Transverse colon (tissue), 4 donors: ENCODE measurements at regions not wholly inside any gene's neighbourhood (a gene's known extent, or its start where the extent isn't known, plus 50 kb on each side); places are given as distances from the start of the nearest gene placed in this dataset.

ENCODE experiments used
- DNase-seq: peaks from one replicate; pipeline ENCODE4 v3.0.0-alpha.2; 2019
- H3K27ac ChIP-seq, 4 donors: fragments of 200-600 bp; sonication (generic); 2 replicates each; pipeline ENCODE4 v1.5.1; 2016 to 2018; ENCODE audit warnings: inconsistent platforms in 4 of 4
- H3K27me3 ChIP-seq: fragments of 200-600 bp; sonication (generic); 2 replicates; pipeline ENCODE4 v1.5.1; 2017; ENCODE audit warnings: inconsistent platforms
- H3K36me3 ChIP-seq, 4 donors: fragments of 200-600 bp; sonication (generic); 2 replicates each; pipeline ENCODE4 v1.5.1; 2017 to 2019; ENCODE audit warnings: inconsistent platforms in 4 of 4
- H3K4me1 ChIP-seq, 4 donors: fragments of 200-600 bp; sonication (generic); 2 replicates each; pipeline ENCODE4 v1.5.1; 2017 to 2020; ENCODE audit warnings: inconsistent platforms in 4 of 4
- H3K4me3 ChIP-seq, 4 donors: fragments of 200-600 bp; sonication (generic); 1 replicate in 1 of 4; 2 replicates in 3 of 4; pipeline versions ENCODE4 v1.5.1 to v1.6.1; 2017 to 2019; ENCODE audit warnings: inconsistent platforms in 4 of 4
- H3K9me3 ChIP-seq, 2 donors: fragments of 200-600 bp; sonication (generic); 2 replicates each; pipeline ENCODE4 v1.5.1; 2017 to 2019; ENCODE audit warnings: inconsistent platforms in 2 of 2
- EP300 ChIP-seq: sonication (generic); formaldehyde crosslinking; IDR thresholded peaks from one replicate; pipeline ENCODE4 v1.6.1; 2017; ENCODE audit warnings: antibody characterized with exemption, low read depth
- POLR2A ChIP-seq: fragments of 450-650 bp; IDR thresholded peaks from one replicate; pipeline ENCODE4 v1.6.1; 2016; ENCODE audit warnings: antibody characterized with exemption, mild to moderate bottlenecking, moderate library complexity
- POLR2AphosphoS5 ChIP-seq, 3 donors: sonication (generic); formaldehyde crosslinking; IDR thresholded peaks; one replicate each; pipeline ENCODE4 v1.6.1; 2016; ENCODE audit warnings: antibody characterized with exemption in 3 of 3
- WGBS, 2 donors: methylation state at CpG; one replicate each; pipeline ENCODE4 v1.1.5; 2018; ENCODE audit warnings: low coverage in 1 of 2; 5-methylcytosine and 5-hydroxymethylcytosine counted together
- in situ Hi-C, 4 donors: fragments of 200-750 bp; cut with MboI; loops; one replicate each; pipeline versions ENCODE4 v1.15.0 to v1.15.1; 2017; ENCODE audit warnings: low sequenced_read_pairs in 3 of 4, low pct_ligation_motif_present in 1 of 4, low pct_unique_long_range_greater_than_20kb in 1 of 4
- intact Hi-C: fragments of 100-400 bp; cut with DNase I; formaldehyde crosslinking; loops from one replicate; pipeline ENCODE4 v1.15.1; 2023; ENCODE audit warnings: low total_unique reads
- TF ChIP-seq, protein P1 (sequence below), 5 experiments: fragments of 200-600 bp in 3 of 5; fragments of 450-650 bp in 2 of 5; sonication (generic) in 3 of 5; IDR thresholded peaks; 1 replicate in 2 of 5; 2 replicates in 3 of 5; pipeline ENCODE4 v1.5.1; 2016 to 2017; ENCODE audit warnings: antibody characterized with exemption in 5 of 5, inconsistent platforms in 3 of 5, mild to moderate bottlenecking in 2 of 5, moderate library complexity in 1 of 5

DNA sequence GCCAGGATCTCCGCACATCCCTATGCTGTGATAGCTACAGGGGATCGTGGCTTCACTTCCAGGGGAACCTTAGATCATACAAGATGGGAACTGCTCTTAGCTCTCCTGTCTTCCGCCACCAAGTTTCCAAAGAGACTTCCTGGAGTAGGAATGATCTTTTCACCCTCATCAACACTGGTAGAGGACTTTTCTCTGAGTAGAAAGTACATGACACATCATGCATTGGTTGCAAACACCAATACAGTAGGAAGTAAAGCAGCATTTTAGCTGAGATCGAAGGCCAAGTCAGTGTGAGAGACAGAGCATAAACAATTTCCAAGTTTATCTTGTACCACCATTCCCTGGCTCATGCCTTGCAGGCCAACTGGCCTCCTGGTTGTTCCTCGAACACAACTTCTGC is 113.1 kb upstream of the NEDD9 start:
- DNase-seq = no peak
- intact Hi-C loops (no loop called here), in situ Hi-C loops (no loop called here)
- Histone ChIP-seq H3K4me3 (no peak overlapping the region), H3K9me3 (no peaks in the 10 kb centered on the region), H3K36me3 (no peaks in the 10 kb centered on the region), H3K4me1 (peaks cover 0 to 15% (median 0%) of the 10 kb centered on the region in 4 donors), H3K27ac (no peak overlapping the region), H3K27me3 (no peaks in the 10 kb centered on the region)
- 91% methylated on average over 5 of the region's 5 CpGs; no CpG with 5 or more reads in 1 of the 2 donors for WGBS, 2 donors
- TF ChIP-seq POLR2A (no peak), EP300 (no peak), POLR2AphosphoS5 (IDR thresholded peaks at IDR 0.05) (no peak)
- TF ChIP-seq, protein P1, sequence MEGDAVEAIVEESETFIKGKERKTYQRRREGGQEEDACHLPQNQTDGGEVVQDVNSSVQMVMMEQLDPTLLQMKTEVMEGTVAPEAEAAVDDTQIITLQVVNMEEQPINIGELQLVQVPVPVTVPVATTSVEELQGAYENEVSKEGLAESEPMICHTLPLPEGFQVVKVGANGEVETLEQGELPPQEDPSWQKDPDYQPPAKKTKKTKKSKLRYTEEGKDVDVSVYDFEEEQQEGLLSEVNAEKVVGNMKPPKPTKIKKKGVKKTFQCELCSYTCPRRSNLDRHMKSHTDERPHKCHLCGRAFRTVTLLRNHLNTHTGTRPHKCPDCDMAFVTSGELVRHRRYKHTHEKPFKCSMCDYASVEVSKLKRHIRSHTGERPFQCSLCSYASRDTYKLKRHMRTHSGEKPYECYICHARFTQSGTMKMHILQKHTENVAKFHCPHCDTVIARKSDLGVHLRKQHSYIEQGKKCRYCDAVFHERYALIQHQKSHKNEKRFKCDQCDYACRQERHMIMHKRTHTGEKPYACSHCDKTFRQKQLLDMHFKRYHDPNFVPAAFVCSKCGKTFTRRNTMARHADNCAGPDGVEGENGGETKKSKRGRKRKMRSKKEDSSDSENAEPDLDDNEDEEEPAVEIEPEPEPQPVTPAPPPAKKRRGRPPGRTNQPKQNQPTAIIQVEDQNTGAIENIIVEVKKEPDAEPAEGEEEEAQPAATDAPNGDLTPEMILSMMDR (IDR thresholded peaks at IDR 0.05) = no peak

GRCh38 chr6:11343963-11344723 is 111.7 kb upstream of the NEDD9 start:
- peak; percentile 55 for DNase-seq
- no peak overlapping the region for H3K27ac ChIP-seq
- 67 to 75% methylated on average over 1 to 6 of the region's 6 CpGs for WGBS, 2 donors
- in situ Hi-C loops = no loop called here
- H3K36me3 ChIP-seq = no peaks in the 10 kb centered on the region
- H3K4me3 ChIP-seq = no peak overlapping the region
- no peaks in the 10 kb centered on the region for H3K27me3 ChIP-seq
- intact Hi-C loops = no loop called here
- TF ChIP-seq EP300 (no peak), POLR2AphosphoS5 (IDR thresholded peaks at IDR 0.05) (peak in 2 of 3 donors; percentile 50 to 53)
- no peaks in the 10 kb centered on the region for H3K9me3 ChIP-seq
- peaks cover 0 to 15% (median 0%) of the 10 kb centered on the region in 4 donors for H3K4me1 ChIP-seq

GRCh38 chr6:11341867-11342266 is 109.4 kb upstream of the NEDD9 start:
- 75 to 81% methylated on average over 2 of the region's 2 CpGs for WGBS, 2 donors
- Histone ChIP-seq H3K36me3 (no peaks in the 10 kb centered on the region), H3K4me3 (no peak overlapping the region), H3K9me3 (no peaks in the 10 kb centered on the region), H3K4me1 (peaks cover 0 to 15% (median 0%) of the 10 kb centered on the region in 4 donors), H3K27ac (no peak overlapping the region), H3K27me3 (no peaks in the 10 kb centered on the region)
- in situ Hi-C loops (no loop called here), intact Hi-C loops (no loop called here)
- TF ChIP-seq EP300 (no peak), POLR2A (no peak), POLR2AphosphoS5 (IDR thresholded peaks at IDR 0.05) (no peak)
- TF ChIP-seq, protein P1 (IDR thresholded peaks at IDR 0.05) = no peak
- no peak for DNase-seq

GRCh38 chr6:11341303-11341702 is 108.8 kb upstream of the NEDD9 start:
- no peaks in the 10 kb centered on the region for H3K9me3 ChIP-seq
- no peak overlapping the region for H3K27ac ChIP-seq
- peaks cover 0 to 15% (median 0%) of the 10 kb centered on the region in 4 donors for H3K4me1 ChIP-seq
- intact Hi-C loops (no loop called here), in situ Hi-C loops (no loop called here)
- no peak for TF ChIP-seq POLR2AphosphoS5 (IDR thresholded peaks at IDR 0.05)
- no peak for TF ChIP-seq EP300
- TF ChIP-seq, protein P1 (IDR thresholded peaks at IDR 0.05) = no peak
- no peak for TF ChIP-seq POLR2A
- no peaks in the 10 kb centered on the region for H3K36me3 ChIP-seq
- no peak overlapping the region for H3K4me3 ChIP-seq
- WGBS, 2 donors = 92 to 100% methylated on average over 1 to 3 of the region's 3 CpGs
- H3K27me3 ChIP-seq = no peaks in the 10 kb centered on the region
- no peak for DNase-seq
